Cardiac septum (tissue), 1 donor: ENCODE measurements at regions not wholly inside any gene's neighbourhood (a gene's known extent, or its start where the extent isn't known, plus 50 kb on each side); places are given as distances from the start of the nearest gene placed in this dataset.

Experiments used
- DNase-seq: peaks from one replicate; pipeline ENCODE4 v3.0.0-alpha.2; 2020; ENCODE audit warnings: low spot score
- intact Hi-C: fragments of 100-400 bp; cut with DNase I; formaldehyde crosslinking; loops from one replicate; pipeline ENCODE4 v1.14.0; 2022
- donor health status: DM: no; HTN: no; CAD: no.

- intact Hi-C loops = no loop called here
- no peak for DNase-seq
Observed at GRCh38 chr9:86768020-86768419, 179.3 kb downstream of the GAS1 start.

- intact Hi-C loops = no loop called here
- no peak for DNase-seq
Observed at GRCh38 chr9:86767373-86767772, 179.9 kb downstream of the GAS1 start.

GRCh38 chr9:86766912-86767311, 180.4 kb downstream of the GAS1 start:
- DNase-seq = no peak
- intact Hi-C loops = no loop called here

DNA sequence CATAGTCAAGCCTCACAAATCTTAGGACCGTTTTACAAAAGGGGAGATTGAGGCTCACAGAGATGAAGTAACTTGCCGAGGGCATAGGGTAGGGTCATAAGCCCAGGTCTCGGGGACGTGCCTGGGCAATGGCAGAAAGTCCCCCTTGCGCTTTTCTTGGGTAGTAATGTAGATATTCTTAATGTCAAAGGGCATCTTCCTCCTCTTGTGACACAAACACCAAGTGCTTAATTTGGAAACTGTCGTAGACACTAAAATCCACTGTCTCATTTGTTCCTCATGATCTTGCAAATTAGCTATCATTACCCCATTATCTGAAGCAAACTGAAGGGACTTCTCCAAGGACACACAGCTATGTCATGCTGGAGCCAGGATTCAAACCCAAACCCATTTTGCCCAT, 180.8 kb downstream of the GAS1 start:
- intact Hi-C loops = no loop called here
- DNase-seq = no peak

- intact Hi-C loops = no loop called here
- no peak for DNase-seq
Observed at GRCh38 chr9:86765746-86766430, 181.4 kb downstream of the GAS1 start.

DNA sequence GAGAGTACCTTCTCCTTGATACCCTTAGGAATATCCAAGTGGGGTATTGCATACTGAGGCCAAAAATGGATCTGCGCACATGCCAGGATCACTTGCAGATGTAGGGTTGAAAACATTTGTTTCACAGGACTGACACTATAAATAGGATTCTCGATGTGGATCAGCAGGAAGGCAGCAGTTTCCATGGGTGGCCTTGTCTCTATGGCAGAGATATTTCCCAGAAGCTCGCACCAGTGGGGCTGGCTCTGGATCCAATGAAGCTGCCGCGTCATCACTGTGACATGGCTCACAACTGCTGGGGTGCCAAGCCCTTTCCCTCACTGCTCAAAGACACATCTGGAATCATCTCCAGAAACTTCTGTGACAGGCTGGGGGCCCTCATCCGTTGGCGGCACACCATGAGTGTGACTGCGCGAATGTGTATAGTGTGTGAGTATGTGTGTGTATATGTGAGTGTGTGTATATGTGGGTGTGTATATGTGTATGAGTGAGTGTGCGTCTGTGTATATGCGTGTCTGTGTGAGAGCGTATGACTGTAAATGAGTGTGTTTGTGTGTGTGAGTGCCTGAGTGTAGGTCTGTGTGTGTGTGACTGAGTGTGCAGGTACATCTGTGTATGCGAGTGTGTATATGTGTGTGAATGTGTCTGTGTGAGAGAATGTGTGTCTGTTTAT, 182.5 kb downstream of the GAS1 start:
- no peak for DNase-seq
- intact Hi-C loops = no loop called here

GRCh38 chr9:86764221-86764624, 183.1 kb downstream of the GAS1 start:
- intact Hi-C loops = no loop called here
- no peak for DNase-seq

DNA sequence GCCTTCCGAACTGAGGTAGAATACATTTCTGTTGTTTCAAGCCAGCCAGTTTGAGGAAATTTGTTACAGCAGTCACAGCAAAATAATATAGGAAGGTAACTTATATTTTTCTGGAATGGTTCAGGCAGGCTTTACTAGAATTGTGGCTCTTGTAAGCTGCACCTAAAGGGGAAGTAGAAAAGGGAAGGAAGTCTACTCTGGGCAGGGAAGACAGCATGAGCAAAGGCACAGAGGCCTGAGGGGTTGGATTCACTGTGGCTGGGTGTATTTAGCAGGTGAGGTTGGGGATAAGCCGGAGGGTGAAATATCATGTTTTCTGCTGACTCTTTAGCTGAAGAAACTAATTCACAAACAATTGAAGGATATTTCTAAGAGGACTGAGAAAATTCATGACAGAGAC, 183.5 kb downstream of the GAS1 start:
- intact Hi-C loops = no loop called here
- no peak for DNase-seq

DNA sequence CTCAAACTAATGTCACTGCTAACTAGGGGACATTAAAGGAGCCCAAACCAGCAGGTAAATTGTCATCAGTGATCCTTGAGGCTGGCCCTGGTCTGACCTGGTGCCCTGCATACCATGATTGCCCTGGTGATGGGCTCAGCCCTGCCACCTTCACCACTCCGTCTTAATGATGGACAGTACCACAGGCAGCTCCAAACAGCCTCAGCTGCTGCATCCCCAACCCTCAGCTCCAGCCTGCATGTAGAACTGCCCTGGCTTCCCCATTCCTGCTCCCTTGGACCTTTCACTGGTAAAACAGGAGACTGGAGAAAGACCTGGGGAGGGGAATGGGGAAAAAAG, 190.0 kb downstream of the GAS1 start:
- intact Hi-C loops = no loop called here
- no peak for DNase-seq

GRCh38 chr9:86756576-86757381, 190.5 kb downstream of the GAS1 start:
- no peak for DNase-seq
- intact Hi-C loops = no loop called here

DNA sequence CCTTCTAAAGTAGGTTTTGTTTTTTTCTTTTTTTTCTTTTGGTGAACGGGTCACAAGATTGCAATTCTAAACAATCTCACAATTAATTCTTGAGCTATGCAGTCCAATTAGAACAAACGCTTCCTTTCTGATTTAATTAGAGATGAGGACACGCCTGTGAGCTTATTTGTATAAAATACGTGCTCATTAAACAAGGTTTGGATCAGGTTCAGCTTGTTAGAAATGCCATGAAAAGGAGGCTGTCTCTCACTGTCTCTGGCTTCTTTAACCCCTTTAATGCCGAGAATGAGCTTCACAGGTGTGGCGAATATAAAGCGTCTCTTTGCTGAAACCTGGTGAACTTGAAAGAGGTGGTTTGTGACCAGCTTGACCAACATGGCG, 191.8 kb downstream of the GAS1 start:
- intact Hi-C loops = no loop called here
- no peak for DNase-seq

DNA sequence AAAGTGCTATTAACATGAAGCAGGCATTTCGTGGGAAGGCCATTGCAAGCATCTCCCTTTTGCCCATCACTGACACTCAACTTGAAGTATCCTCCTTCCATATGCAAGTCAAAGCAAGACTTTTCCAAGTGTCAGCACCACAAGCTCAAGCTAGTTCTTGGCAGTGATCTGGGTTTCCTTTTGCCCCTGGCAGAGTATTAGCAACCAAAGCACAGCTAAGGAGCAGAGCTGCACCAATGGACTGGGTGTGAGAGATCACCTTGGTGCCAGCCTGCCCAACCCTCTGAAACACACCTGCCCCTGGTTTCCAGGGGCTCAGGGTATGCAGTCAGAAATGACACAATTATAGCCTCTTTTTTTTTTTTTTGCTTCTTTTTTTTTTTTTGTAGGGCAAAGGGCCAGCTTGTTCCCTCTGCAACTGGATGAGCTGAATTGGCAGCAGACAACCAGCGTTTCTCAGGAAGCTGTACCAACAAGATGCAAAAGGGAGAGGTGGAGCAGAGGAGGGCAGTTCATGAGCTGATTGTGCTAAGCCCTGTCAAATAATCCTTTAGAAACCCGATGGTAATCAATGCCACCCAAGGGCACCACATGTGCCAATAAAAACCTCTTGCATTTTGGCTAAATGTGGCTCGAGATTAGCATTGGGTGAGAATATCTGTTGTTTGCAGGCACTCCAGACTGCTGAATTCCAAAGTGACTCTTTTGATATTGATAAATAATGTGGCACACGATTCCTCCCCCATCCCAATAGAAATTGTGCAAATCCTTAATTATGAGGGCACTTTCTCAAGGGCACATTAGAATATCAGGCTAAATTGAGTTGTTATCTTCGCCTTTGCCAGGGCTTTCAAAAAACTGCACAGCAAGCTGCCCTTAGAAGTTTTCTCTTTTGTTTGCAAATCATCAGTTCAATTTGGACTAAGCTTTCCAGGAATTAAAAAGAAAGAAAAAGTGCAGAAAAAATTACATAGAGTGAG, 192.4 kb downstream of the GAS1 start:
- no peak for DNase-seq
- intact Hi-C loops = no loop called here

GRCh38 chr9:86753836-86754235, 193.5 kb downstream of the GAS1 start:
- no peak for DNase-seq
- intact Hi-C loops = no loop called here

- intact Hi-C loops = no loop called here
- no peak for DNase-seq
Observed at GRCh38 chr9:86752733-86753132, 194.6 kb downstream of the GAS1 start.

- intact Hi-C loops = no loop called here
- no peak for DNase-seq
Observed at GRCh38 chr9:86751956-86752355, 195.3 kb downstream of the GAS1 start.

DNA sequence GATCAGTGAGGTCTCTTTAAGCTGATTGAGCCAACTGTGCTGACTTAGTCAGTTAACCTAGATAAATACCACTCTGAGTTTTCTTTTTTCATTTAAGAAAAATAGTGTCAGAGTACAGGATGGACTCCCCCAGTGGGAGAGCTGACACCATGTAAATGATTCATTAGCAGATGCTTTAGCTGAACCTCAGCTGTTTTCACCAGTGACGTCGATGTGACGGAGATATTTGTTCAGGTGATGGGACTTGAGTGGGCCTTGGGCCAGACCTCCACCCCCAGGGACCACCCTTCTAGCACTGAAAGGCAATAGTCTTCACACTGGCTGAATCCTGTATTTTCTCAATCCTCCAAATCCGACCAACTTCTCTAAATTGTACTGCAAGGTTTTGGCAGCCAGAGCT, 196.1 kb downstream of the GAS1 start:
- intact Hi-C loops = no loop called here
- no peak for DNase-seq

- no peak for DNase-seq
- intact Hi-C loops = loop anchor here (10.0 kb wide), 1 partner anchor 45 kb away; no protein-coding TSS in a partner anchor
Observed at GRCh38 chr9:86749894-86750255, 197.4 kb downstream of the GAS1 start.

DNA sequence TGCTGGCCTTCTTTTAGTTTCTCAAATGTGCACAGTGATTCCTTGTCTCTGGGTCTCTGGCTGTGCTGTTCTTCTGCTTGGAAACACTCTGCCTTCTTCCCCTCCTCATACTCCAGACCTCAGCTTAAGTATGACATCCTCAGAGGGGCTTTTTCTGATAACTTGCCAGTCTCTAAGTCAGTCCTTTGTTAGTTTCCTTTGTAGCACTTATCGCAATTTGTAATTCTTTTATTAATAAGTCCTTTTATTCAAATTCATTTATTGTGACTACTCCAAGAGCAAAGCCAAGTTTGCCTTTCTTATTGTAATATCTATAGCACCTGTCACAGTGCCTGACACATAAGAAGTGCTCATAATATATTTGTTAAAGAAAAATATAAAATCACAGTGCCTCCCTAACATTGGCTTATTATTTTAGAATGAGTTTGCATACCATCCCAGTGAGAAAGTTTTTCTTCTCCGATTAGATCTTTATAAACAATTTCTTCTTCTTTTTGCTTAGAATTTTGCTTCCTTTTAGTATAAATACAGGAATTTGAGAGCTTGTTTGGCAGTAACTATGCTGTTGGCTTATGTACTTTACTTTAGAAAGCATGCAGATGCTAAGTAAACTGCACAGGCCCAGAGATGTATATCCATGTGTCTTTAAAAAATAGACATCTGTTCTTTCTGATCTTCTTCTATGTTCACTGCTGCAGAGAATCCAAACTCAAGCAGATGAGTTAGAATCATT, 198.0 kb downstream of the GAS1 start:
- intact Hi-C loops = loop anchor here (10.0 kb wide), 1 partner anchor 45 kb away; no protein-coding TSS in a partner anchor
- DNase-seq = no peak

- intact Hi-C loops = loop anchor here (10.0 kb wide), 1 partner anchor 47 kb away; no protein-coding TSS in a partner anchor
Observed at GRCh38 chr9:86747711-86748110, 199.6 kb downstream of the GAS1 start.

More at GRCh38 chr9:86747711-86748110, 199.6 kb downstream of the GAS1 start:
- no peak for DNase-seq
